OCI-LY1 (cell line): ENCODE measurements at regions not wholly inside any gene's neighbourhood (a gene's known extent, or its start where the extent isn't known, plus 50 kb on each side); places are given as distances from the start of the nearest gene placed in this dataset.

Experiments
- H2AFZ ChIP-seq: fragments of 200-600 bp; sonication (generic), shearing (Covaris generic); 2 replicates; pipeline ENCODE4 v1.6.0; 2014; ENCODE audit warnings: antibody characterized with exemption, mild to moderate bottlenecking, low read length
- H3F3A ChIP-seq: fragments of 200-600 bp; sonication (generic), shearing (Covaris generic); 2 replicates; pipeline ENCODE4 v1.6.0; 2014; ENCODE audit warnings: mild to moderate bottlenecking, antibody characterized with exemption, low read length, moderate library complexity; ENCODE audit not compliant: insufficient read depth
- H3K27ac ChIP-seq: fragments of 200-600 bp; sonication (generic); 2 replicates; pipeline ENCODE4 v1.5.1; 2014; ENCODE audit warnings: low read length, mixed run types, mild to moderate bottlenecking, low read depth; ENCODE audit not compliant: poor library complexity, severe bottlenecking
- H3K27me3 ChIP-seq: fragments of 200-600 bp; sonication (generic); 2 replicates; pipeline ENCODE4 v1.6.0; 2014; ENCODE audit warnings: antibody characterized with exemption, mild to moderate bottlenecking, low read length, moderate library complexity; ENCODE audit not compliant: insufficient read depth
- H3K36me3 ChIP-seq: fragments of 200-600 bp; sonication (generic); 2 replicates; pipeline ENCODE4 v1.6.1; 2014; ENCODE audit warnings: mild to moderate bottlenecking, antibody characterized with exemption, low read length, moderate library complexity, mixed read lengths; ENCODE audit not compliant: insufficient read depth
- H3K4me1 ChIP-seq: fragments of 200-600 bp; sonication (generic); 2 replicates; pipeline ENCODE4 v1.5.1; 2014; ENCODE audit warnings: mild to moderate bottlenecking, low read length, moderate library complexity; ENCODE audit not compliant: insufficient read depth, severe bottlenecking
- H3K4me2 ChIP-seq: fragments of 200-600 bp; sonication (generic), shearing (Covaris generic); 2 replicates; pipeline ENCODE4 v1.6.1; 2014; ENCODE audit warnings: low read length
- H3K4me3 ChIP-seq: fragments of 200-600 bp; sonication (generic); 2 replicates; pipeline ENCODE4 v1.5.1; 2014; ENCODE audit warnings: low read length, low read depth, mild to moderate bottlenecking, mixed read lengths; ENCODE audit not compliant: poor library complexity, severe bottlenecking
- H3K79me2 ChIP-seq: fragments of 200-600 bp; shearing (Covaris generic); 2 replicates; pipeline ENCODE4 v1.6.1; 2016; ENCODE audit warnings: mixed run types, low read length, mixed read lengths; ENCODE audit not compliant: insufficient read depth
- H3K9ac ChIP-seq: fragments of 200-600 bp; sonication (generic), shearing (Covaris generic); 2 replicates; pipeline ENCODE4 v1.6.1; 2014; ENCODE audit warnings: mild to moderate bottlenecking, low read length, mixed read lengths
- H3K9me2 ChIP-seq: fragments of 200-600 bp; sonication (generic), shearing (Covaris generic); 2 replicates; pipeline ENCODE4 v1.6.1; 2014; ENCODE audit warnings: low read depth, mild to moderate bottlenecking, low read length, mixed read lengths
- H3K9me3 ChIP-seq: fragments of 200-600 bp; shearing (Covaris generic); 2 replicates; pipeline ENCODE4 v1.6.1; 2014; ENCODE audit warnings: low read length, mixed read lengths
- H4K20me1 ChIP-seq: fragments of 200-600 bp; sonication (generic), shearing (Covaris generic); 2 replicates; pipeline ENCODE4 v1.6.0; 2016; ENCODE audit warnings: mild to moderate bottlenecking, low read length; ENCODE audit not compliant: insufficient read depth
- CTCF ChIP-seq: fragments of 200-600 bp; sonication (generic), shearing (Covaris generic); IDR thresholded peaks from 2 replicates; pipeline ENCODE4 v1.5.1; 2017; ENCODE audit warnings: mild to moderate bottlenecking, antibody characterized with exemption, low read length, moderate library complexity, mixed read lengths
- EZH2 ChIP-seq: fragments of 200-600 bp; sonication (generic), shearing (Covaris generic); IDR thresholded peaks from 2 replicates; pipeline ENCODE4 v1.8.0; 2017; ENCODE audit warnings: borderline replicate concordance, mixed run types, mild to moderate bottlenecking, antibody characterized with exemption, low read length, moderate library complexity, mixed read lengths

- no peak overlapping the region for H3K27ac ChIP-seq
- H3F3A ChIP-seq: no peaks in the 10 kb centered on the region
- H3K4me1 ChIP-seq: no peaks in the 10 kb centered on the region
- TF ChIP-seq CTCF: no peak
- no peak for TF ChIP-seq EZH2
- no peak overlapping the region for H2AFZ ChIP-seq
- no peaks in the 10 kb centered on the region for H3K9me2 ChIP-seq
- no peaks in the 10 kb centered on the region for H3K9me3 ChIP-seq
- no peak overlapping the region for H3K4me3 ChIP-seq
- H3K36me3 ChIP-seq: no peaks in the 10 kb centered on the region
- no peak overlapping the region for H3K9ac ChIP-seq
- no peaks in the 10 kb centered on the region for H3K79me2 ChIP-seq
- no peak overlapping the region for H3K4me2 ChIP-seq
- H3K27me3 ChIP-seq: no peaks in the 10 kb centered on the region
- H4K20me1 ChIP-seq: no peaks in the 10 kb centered on the region
Observed at GRCh38 chr16:48865520-48865919, 255.5 kb upstream of the N4BP1 start.

GRCh38 chr16:48864055-48864454, 254.1 kb upstream of the N4BP1 start:
- Histone ChIP-seq H3K27me3 (no peaks in the 10 kb centered on the region), H3F3A (no peaks in the 10 kb centered on the region), H3K79me2 (no peaks in the 10 kb centered on the region), H3K9ac (no peak overlapping the region), H3K9me3 (no peaks in the 10 kb centered on the region), H2AFZ (no peak overlapping the region), H3K27ac (no peak overlapping the region), H3K4me2 (no peak overlapping the region), H3K4me1 (no peaks in the 10 kb centered on the region), H3K9me2 (no peaks in the 10 kb centered on the region), H3K36me3 (no peaks in the 10 kb centered on the region), H4K20me1 (no peaks in the 10 kb centered on the region), H3K4me3 (no peak overlapping the region)
- TF ChIP-seq CTCF: peak; percentile 25; the same call in 1 of the 2 replicates
- TF ChIP-seq EZH2: no peak

GRCh38 chr16:48862087-48862532, 252.1 kb upstream of the N4BP1 start:
- Histone ChIP-seq H3K27ac (no peak overlapping the region), H2AFZ (no peak overlapping the region), H3K4me1 (no peaks in the 10 kb centered on the region)

More at GRCh38 chr16:48862087-48862532, 252.1 kb upstream of the N4BP1 start:
- no peaks in the 10 kb centered on the region for H3K27me3 ChIP-seq
- H3K79me2 ChIP-seq: no peaks in the 10 kb centered on the region
- no peaks in the 10 kb centered on the region for H3K9me3 ChIP-seq
- no peaks in the 10 kb centered on the region for H4K20me1 ChIP-seq
- no peak overlapping the region for H3K4me2 ChIP-seq
- no peaks in the 10 kb centered on the region for H3F3A ChIP-seq
- H3K36me3 ChIP-seq: no peaks in the 10 kb centered on the region
- TF ChIP-seq CTCF: peak; percentile 22; the same call in 1 of the 2 replicates
- TF ChIP-seq EZH2: no peak
- no peak overlapping the region for H3K4me3 ChIP-seq
- H3K9ac ChIP-seq: no peak overlapping the region
- no peaks in the 10 kb centered on the region for H3K9me2 ChIP-seq
